ENCODE measurements at regions not wholly inside any gene's neighbourhood (a gene's known extent, or its start where the extent isn't known, plus 50 kb on each side); places are given as distances from the start of the nearest gene placed in this dataset.

GRCh38 chr2:126799301-126799700, 99.4 kb upstream of the TEX51 start:
- no peak for TF ChIP-seq CTCF (conservative IDR thresholded peaks at IDR 0.05; ENCODE audit: low read length)
- no peak for DNase-seq (ENCODE audit: low read depth)
- H3K4me3 ChIP-seq (ENCODE audit: low read length) = no peak overlapping the region

- DNase-seq (ENCODE audit: low read depth) = no peak
- TF ChIP-seq CTCF (conservative IDR thresholded peaks at IDR 0.05; ENCODE audit: low read length) = no peak
- no peak overlapping the region for H3K4me3 ChIP-seq (ENCODE audit: low read length)
Observed at GRCh38 chr2:126801473-126801872, 97.2 kb upstream of the TEX51 start.

GRCh38 chr2:126802316-126802715, 96.4 kb upstream of the TEX51 start:
- no peak for DNase-seq (ENCODE audit: low read depth)
- TF ChIP-seq CTCF (conservative IDR thresholded peaks at IDR 0.05; ENCODE audit: low read length) = no peak
- H3K4me3 ChIP-seq (ENCODE audit: low read length) = no peak overlapping the region

GRCh38 chr2:126802774-126803433, 95.8 kb upstream of the TEX51 start:
- no peak overlapping the region for H3K4me3 ChIP-seq (ENCODE audit: low read length)
- no peak for DNase-seq (ENCODE audit: low read depth)
- no peak for TF ChIP-seq CTCF (conservative IDR thresholded peaks at IDR 0.05; ENCODE audit: low read length)

- no peak for DNase-seq (ENCODE audit: low read depth)
- no peak overlapping the region for H3K4me3 ChIP-seq (ENCODE audit: low read length)
- no peak for TF ChIP-seq CTCF (conservative IDR thresholded peaks at IDR 0.05; ENCODE audit: low read length)
Observed at GRCh38 chr2:126803434-126803775, 95.3 kb upstream of the TEX51 start.

- no peak for DNase-seq (ENCODE audit: low read depth)
- no peak for TF ChIP-seq CTCF (conservative IDR thresholded peaks at IDR 0.05; ENCODE audit: low read length)
- H3K4me3 ChIP-seq (ENCODE audit: low read length) = no peak overlapping the region
Observed at GRCh38 chr2:126804347-126804746, 94.3 kb upstream of the TEX51 start.

- H3K4me3 ChIP-seq (ENCODE audit: low read length) = no peak overlapping the region
- no peak for TF ChIP-seq CTCF (conservative IDR thresholded peaks at IDR 0.05; ENCODE audit: low read length)
- no peak for DNase-seq (ENCODE audit: low read depth)
Observed at GRCh38 chr2:126808929-126809328, 89.8 kb upstream of the TEX51 start.
